GM04503 (cell line): ENCODE measurements at regions not wholly inside any gene's neighbourhood (a gene's known extent, or its start where the extent isn't known, plus 50 kb on each side); places are given as distances from the start of the nearest gene placed in this dataset.
A peak's percentile ranks its signal among the peaks of the same experiment; 100 is the strongest.

Experiments used
- DNase-seq: peaks from one replicate; pipeline ENCODE4 v3.0.0-alpha.2; 2012; ENCODE audit warnings: low read depth

- DNase-seq: no peak
Observed at GRCh38 chr1:221105578-221105977, 226.3 kb downstream of the HLX start.

DNA sequence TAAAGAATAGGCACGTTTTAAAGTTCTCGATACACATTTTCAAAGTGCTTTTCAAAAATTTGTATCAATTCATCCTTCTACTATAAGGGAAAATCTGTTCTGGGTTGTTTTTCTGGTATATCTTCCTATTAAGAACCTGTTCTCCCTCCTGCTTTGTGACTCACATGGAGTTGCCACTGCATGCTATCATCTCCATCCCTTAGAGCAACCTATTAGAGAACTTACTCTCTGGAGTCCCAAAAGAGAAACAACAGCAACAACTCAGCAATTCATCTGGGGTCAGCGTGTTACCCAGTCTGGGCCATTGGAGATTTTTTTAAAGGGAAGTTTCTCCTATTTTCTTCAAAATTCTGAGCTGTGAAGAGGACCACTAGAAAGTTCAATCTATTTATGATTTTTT lies 227.4 kb downstream of the HLX start:
- DNase-seq: no peak

DNA sequence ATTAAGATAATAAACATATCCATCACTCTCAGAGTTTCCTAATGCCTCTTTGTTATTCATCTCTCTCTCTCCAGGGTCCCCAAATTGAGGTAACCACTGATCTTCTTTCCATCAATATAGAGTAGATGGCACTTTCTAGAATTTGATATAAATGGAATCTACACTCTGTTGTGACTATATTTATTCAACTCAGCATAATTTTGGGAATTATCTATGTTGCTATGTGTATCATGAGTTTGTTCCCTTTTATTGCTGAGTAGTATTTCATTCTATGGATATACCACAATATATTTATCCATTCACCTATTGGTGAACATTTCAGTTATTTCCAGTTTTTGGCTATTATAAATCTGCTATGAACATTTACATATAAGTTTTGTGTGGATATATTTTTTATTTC lies 230.7 kb downstream of the HLX start:
- no peak for DNase-seq

DNA sequence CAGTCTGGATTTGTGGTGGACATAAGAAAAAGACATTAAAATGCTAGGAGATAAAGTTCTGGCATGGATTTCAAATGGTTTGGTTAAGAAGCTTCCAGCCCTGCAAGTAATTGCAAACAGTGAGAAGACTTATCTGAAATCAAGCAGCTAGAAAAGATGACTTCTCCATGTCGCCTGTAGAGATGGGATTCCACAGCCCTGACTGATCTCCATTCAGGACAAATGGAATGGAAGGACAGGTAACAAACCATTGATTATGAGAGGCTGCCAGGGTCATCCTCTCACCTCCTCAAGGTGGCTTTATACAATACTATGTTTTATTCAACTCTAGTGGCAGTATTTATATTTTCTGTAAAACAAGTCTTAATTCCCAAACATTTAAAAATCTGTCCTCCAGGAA lies 237.9 kb downstream of the HLX start:
- no peak for DNase-seq

DNA sequence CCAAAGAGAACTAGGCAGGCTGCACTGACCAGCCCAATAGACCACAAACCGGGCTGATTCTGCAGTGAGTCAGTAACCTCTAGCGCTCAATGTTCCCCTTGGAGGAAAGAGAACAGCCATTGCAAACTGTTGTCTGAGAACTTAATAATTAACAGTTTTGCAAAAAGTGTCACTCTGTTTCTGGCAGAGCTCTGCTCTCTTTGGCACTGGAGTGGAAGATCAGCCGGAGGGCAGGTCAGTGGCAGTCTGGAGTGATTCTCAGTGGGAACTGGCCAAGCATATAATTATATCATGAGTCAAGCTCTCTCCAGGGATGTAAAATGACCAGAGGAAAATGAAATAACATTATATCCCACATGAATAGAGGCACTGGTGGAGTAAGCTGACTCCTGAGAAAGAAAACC lies 238.3 kb downstream of the HLX start:
- peak; percentile 89 for DNase-seq

DNA sequence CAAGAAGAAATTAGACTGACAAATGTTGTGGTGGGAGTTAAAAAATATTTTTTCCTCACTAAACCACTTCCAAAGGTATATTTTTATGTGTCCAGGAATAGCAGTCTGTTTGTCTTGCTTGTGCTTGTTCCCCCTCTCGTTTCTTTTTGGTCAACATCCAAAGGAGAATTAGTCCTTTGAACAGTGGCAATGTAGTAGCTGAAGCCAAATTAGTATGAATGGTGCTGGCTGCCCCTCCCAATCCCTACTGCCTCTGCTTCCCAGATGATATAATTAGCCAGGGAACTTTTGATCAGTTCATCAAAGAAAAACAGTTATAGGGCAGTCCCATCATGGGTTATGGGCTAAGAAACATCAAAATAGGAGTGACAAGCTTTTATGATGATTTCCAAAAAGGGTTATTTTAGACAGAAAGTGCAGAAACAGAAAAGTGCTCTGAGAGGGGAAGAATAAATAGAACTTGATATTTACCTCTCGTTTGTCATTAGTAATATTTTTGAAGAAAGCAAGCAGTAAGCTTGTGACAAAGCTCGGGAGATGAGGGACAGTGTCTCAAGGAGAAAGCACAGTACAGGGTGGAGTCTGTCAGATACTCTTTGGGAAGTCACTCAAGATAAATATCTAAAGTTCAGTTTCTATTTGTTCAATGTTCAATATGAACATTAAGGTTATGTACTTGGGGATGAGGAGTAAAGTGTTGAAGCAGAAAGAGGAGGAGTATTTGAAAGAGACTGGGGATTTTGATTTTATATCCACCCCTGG lies 239.1 kb downstream of the HLX start:
- no peak for DNase-seq

GRCh38 chr1:221118938-221119320 lies 239.7 kb downstream of the HLX start:
- DNase-seq: no peak

GRCh38 chr1:221122501-221122900 lies 243.3 kb downstream of the HLX start:
- no peak for DNase-seq

GRCh38 chr1:221125976-221126375 lies 246.7 kb downstream of the HLX start:
- DNase-seq: no peak

DNA sequence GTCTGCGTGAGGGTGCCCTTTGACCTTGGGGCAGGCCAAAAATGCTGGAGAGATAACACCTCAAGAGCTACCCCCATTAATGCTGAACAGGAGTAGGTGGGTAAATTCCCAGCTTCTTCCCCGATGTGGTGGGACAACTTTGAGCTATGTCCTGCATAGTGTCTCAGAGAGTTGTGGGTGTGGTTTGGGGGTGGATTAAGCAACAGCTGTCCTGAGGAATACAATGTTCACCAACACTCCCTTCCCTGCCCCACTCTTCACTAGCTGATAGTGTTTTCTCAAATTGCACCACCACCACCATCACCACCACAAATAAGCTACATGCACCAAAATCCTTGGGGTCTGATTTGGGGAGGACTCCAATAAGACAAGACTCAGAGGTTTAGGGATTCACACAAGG lies 258.4 kb downstream of the HLX start:
- DNase-seq: no peak

- DNase-seq: no peak
Observed at GRCh38 chr1:221138516-221138915, 259.3 kb downstream of the HLX start.

DNA sequence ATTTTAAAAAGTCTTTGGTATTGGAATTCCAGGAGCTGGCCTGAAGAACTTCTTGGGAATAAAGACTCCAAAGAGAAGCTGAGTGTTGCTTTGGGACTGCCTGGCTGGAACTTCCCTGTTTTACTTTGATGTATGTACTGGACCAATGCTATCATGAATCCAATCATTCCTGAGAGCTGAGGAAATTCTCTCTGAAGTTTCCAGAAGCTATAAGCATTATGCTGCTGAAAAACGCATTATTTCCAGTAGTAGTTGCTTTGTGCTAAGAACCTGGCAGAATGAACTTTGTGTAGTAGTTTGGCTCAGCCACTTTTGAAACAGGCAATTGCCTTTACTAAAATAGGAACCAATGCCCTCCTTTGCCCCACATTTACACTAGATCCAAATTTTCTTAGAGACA lies 260.7 kb downstream of the HLX start:
- DNase-seq: no peak

DNA sequence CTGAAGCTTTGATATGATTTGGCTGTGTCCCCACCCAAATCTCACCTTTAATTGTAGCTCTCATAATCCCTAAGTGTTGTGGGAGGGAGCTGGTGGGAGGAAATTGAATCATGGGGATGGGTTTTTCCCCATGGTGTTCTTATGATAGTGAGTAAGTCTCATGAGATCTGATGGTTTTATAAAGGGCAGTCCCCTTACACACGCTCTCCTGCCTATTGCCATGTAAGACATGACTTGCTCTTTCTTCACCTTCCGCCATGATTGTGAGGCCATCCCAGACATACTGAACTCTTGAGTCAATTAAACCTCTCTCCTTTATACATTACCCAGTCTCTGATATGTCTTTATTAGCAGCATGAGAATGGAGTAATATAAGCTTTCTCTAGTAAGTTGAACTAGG lies 261.9 kb downstream of the HLX start:
- DNase-seq: no peak

DNA sequence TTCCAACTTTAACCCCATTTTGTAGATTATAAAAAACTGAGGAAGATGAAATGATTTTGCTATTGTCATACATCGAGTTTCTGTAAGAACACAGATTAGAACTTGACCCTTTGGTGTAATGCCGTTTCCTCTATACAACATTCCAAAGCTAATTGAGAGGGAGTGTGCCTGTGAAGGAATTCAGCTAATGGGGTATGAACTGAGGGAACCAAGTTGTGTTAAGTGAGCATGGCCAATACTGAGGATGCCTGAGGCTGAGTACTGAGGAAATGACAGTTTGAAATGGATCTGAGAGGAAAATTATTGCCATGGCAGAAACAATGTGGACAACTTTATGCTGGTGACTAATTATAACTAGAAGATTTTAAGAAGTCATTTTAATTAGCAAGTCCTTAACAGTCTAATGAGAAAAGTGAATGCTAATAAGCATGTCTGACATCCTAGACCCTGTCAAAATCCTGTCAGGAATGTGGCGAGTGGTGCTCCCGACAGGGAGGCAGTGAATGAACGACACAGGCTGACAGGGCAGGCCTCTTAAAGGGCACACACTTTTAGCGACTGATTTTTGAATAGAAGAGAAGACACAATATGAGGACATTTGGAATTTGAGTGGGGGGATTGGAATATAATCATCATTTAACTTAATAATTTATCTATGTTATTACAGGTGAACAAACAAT lies 262.5 kb downstream of the HLX start:
- no peak for DNase-seq

DNA sequence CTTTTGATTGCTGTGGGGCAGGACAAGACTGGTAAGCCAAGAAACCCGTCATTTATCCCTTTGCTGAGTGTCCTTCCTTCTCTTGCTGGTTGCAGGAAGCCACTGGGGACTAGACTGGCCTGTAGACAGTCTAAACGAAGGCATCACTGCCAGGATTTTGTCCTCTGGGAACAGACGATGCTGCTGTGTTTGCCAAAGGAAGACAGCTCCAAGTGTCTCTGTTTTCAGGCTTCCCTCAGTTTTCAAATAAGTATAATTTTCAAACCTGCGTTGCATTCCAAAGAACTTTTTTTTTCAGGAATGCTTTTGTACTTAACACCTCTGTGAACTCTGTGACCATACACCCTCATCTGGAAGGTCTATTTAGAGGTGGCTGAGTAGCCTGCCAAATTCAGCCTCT lies 269.4 kb downstream of the HLX start:
- DNase-seq: no peak

DNA sequence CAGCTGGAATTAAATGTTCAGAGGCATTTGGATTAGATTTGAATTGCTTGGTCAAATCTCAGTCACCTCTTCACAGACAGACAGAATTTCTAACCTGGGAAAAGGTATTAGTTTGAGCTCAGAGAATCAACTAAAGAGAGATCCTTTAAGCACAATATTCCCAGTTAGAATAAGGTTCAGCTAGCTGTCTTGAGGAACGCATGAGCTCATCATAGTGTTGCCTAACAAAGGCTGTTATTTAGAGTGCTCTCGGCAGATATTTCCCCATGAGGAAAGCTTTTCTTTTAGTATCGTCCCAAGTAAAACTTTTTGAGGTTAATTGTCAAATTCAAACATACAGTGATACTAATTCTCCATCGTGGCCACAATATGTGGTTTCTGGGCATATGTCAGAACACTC lies 269.9 kb downstream of the HLX start:
- no peak for DNase-seq

GRCh38 chr1:221149555-221150075 lies 270.4 kb downstream of the HLX start:
- no peak for DNase-seq

GRCh38 chr1:221150996-221151395 lies 271.8 kb downstream of the HLX start:
- no peak for DNase-seq

DNA sequence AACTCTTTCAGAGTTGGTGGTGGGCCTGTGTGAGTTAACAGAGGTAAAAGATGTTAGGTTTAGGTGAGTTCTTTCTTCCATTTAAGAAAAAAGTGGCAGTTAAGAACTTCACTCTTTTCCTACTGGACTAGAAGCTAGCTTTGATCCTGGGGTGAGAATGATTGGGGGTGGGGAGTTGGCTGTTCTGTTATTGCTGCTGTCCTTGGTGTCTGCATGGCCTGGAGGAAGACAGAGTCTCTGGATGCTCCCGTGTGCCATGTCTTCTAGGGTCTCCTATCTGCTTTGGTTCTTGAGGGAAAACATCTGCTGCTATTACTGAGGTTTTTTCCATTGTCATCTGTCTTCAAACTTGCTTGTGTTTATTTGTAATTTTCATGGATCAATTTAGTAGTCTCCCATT lies 275.7 kb downstream of the HLX start:
- no peak for DNase-seq

GRCh38 chr1:221157026-221157761 lies 278.0 kb downstream of the HLX start:
- no peak for DNase-seq

- DNase-seq: no peak
Observed at GRCh38 chr1:221159608-221160007, 280.4 kb downstream of the HLX start.

DNA sequence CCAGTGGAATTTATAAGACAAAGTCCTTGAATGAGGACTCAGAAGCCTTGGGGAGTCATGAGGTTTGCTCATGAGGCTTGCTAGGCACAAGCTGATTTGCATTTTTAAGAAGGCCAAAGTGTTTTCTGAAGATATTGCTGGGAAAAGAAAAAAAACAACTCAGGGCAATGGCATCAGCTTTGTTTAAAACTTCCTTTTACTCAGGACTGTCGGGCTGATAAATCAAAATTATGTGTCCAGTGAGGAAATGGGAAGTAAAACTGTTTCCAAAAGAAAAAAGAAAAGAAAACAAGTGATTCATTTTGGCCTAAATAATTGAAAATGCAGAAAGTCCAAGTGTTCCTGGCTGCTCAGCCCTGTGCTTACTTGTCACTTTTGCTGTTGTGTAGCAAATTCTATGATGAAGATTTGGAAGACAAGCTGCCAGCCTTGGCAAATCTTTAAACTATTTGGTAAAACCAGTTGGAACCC lies 282.4 kb downstream of the HLX start:
- DNase-seq: peak; percentile 62

DNA sequence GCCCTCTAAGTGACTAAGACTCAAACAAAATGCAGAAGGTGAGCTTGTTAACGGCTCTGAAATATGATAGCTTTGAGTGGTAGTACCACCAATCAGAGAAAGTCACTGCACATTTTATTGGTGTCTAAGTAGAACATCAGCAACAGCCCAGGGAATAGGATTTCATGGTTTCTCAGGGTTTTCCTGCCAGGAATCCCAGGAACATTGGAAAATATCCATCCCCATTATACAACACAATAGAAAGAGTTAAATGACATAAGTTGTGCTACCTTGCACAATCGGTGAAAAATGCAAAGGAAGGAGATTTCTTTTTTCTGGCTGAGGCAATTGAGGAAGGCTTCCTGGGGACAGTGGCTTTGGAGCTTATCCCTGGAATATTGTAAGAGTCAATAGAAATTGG lies 283.1 kb downstream of the HLX start:
- no peak for DNase-seq
